GM11168 (cell line): ENCODE measurements at regions not wholly inside any gene's neighbourhood (a gene's known extent, or its start where the extent isn't known, plus 50 kb on each side); places are given as distances from the start of the nearest gene placed in this dataset.

Experiments
- in situ Hi-C: fragments of 300-500 bp; cut with MboI; formaldehyde crosslinking; loops from one replicate; pipeline ENCODE4 v1.12.0; 2022; ENCODE audit warnings: low sequenced_read_pairs; ENCODE audit not compliant: unreplicated experiment

DNA sequence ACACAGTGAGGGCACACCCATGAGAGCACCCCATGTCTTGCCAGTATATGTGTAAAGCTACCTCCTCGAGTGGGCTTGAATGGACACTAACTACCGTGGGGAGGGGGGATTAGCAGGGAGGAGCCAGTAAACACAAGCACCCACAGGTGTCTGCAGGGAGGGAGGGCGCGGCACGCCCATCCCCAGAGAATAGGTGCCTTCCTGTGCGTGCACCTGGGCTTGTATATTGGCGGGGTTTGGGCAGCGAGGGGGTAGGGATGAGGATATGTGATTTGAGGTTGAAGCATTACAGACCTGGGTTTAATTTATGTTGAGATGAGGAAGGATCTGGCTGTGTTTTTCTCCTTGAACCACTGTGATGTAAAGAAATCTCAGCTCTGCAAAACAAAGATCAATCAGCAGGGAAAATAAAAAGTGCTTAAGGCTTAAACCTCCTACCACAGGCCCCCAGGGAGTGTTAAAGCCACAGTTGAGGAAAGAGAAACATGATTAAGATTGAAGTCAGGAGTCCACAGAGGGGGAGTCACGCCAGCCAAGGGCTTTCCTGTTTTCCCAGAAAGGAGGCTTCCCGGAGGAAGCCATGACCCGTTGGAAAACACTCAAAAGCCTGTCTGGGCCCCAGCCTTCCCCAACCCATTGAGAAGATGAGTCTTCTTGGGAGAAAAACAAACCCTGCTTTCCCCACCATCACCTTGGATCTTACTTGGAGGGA is 80.0 kb downstream of the CAMK2N1 start:
- in situ Hi-C loops: no loop called here

DNA sequence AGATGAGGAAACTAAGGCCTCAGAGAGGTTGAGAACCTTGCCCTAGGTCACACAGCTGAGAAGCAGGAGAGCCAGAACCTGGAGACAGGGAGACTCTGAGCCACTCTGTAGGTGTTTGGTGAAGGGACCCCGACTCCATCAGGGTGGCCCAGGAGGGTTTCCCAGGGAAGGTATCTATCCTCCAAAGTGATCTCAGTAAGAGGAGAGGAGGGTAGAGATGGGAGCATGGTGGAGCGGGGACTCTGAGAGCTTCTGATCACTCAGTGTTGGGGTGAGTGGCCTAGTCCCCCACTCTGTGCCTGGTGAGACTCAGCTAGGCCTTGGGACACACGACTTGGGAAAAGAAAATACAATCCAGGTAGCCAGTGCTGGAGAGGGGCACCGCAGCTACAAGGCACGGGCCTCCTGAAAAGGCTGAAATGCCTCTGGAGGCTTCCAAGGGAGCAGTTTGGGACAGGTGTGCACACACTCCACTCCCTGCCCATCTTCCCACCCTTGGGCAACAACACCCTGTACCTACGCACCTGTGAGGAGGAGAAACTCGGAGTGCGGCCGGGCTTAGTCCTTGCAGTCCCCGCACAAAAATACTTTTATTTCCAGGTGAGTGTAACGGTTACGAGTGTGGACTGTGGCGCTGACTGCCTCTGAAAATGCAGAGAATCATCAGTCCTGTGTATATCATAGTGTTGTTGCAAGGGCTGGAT is 80.8 kb downstream of the CAMK2N1 start:
- in situ Hi-C loops: no loop called here
